ENCODE measurements at regions not wholly inside any gene's neighbourhood (a gene's known extent, or its start where the extent isn't known, plus 50 kb on each side); places are given as distances from the start of the nearest gene placed in this dataset.

DNA sequence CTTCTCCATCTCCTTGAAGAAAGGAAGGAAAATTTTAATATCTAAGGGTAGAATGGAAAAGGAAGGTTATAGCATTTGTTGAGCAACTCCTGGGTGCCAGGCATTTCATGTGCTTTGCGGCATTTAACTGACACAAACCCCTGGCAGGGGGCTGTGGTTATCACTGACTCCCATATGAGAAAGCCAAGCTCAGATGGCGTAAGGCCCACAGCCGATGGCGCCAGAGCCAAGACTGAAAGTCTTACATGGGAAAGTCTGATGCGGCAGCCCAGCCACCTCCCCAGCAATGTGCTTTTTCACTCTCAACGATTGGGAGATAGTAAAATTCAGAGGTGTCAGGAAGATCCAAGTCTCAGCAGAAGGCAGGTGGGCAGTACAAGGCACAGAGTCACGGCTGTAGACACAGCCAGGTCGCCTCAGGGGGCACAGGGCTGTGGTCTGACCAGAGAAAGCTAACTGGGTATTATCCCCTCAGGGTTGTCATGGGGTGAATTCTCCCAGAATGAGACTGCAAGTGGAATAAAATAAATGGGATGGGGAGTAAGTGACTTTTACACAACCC lies 324.2 kb upstream of the NCKAP5 start:
- TF ChIP-seq CTCF (IDR thresholded peaks at IDR 0.05; ENCODE audit: low read depth, low read length, poor library complexity, severe bottlenecking) (no peak), EZH2phosphoT487 (IDR thresholded peaks at IDR 0.05; ENCODE audit: borderline replicate concordance, low read length) (no peak)

Data from DOHH2 (cell line).